ENCODE measurements at regions not wholly inside any gene's neighbourhood (a gene's known extent, or its start where the extent isn't known, plus 50 kb on each side); places are given as distances from the start of the nearest gene placed in this dataset.

DNA sequence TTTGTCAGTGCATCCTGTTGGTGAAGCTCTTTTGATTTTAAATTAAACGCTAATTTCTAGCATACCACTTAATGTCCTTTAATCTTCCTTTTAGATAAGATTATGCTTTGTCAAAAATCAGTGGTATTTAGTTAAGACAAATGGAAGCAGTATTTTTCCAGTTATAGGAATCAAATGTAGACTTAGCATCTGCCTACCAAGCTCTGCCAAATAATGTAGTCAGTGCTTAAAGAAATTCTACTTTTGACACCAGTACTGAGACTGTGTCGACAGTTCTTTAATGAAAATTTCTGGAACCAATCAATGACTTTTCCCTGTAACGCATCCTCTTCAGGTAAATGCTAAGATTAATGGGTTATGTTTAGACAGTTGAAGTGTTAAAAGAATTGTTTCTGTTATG, 803.3 kb upstream of the FAM98A start:
- H3K36me3 ChIP-seq (ENCODE audit: control insufficient read depth in 2 of 2, insufficient read depth in 1 of 2, low read length in 2 of 2), result no peaks in the 10 kb centered on the region
- no peaks in the 10 kb centered on the region for H3K4me1 ChIP-seq (ENCODE audit: control insufficient read depth, insufficient read depth, low read length)
- H3K4me3 ChIP-seq (ENCODE audit: low read depth, low read length), result no peak overlapping the region
- ChIA-PET CTCF (interaction anchor here (0.6 kb wide), 1 partner anchor 53 kb away, joined by 3 read pairs; no protein-coding TSS in a partner anchor), POLR2A (no interaction called here)
- H3K9me3 ChIP-seq (ENCODE audit: control insufficient read depth, insufficient read depth, low read depth, low read length), result no peaks in the 10 kb centered on the region
- no peak overlapping the region for H3K27ac ChIP-seq (ENCODE audit: extremely low read depth, low read depth, low read length)
- TF ChIP-seq ZNF76 (tag by site-specific recombination; IDR thresholded peaks at IDR 0.05; ENCODE audit: borderline replicate concordance, low read depth) (no peak), ZNF514 (tag by site-specific recombination; IDR thresholded peaks at IDR 0.05) (no peak), GLI4 (tag by site-specific recombination; IDR thresholded peaks at IDR 0.05) (no peak), ZNF571 (tag by site-specific recombination; IDR thresholded peaks at IDR 0.05) (no peak), ZNF398 (tag by site-specific recombination; IDR thresholded peaks at IDR 0.05) (no peak), ZBTB7A (tag by site-specific recombination; IDR thresholded peaks at IDR 0.05; ENCODE audit: low read depth) (no peak), OSR2 (tag by site-specific recombination; IDR thresholded peaks at IDR 0.05) (no peak), GFI1B (tag by site-specific recombination; IDR thresholded peaks at IDR 0.05) (no peak), ZNF624 (tag by site-specific recombination; IDR thresholded peaks at IDR 0.05) (no peak), ZNF10 (tag by site-specific recombination; IDR thresholded peaks at IDR 0.05) (no peak)
- TF ChIP-seq, protein P1, sequence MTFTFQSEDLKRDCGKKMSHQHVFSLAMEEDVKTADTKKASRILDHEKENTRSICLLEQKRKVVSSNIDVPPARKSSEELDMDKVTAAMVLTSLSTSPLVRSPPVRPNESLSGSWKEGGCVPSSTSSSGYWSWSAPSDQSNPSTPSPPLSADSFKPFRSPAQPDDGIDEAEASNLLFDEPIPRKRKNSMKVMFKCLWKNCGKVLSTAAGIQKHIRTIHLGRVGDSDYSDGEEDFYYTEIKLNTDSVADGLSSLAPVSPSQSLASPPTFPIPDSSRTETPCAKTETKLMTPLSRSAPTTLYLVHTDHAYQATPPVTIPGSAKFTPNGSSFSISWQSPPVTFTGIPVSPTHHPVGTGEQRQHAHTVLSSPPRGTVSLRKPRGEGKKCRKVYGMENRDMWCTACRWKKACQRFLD (tag by site-specific recombination; IDR thresholded peaks at IDR 0.05), result no peak

DNA sequence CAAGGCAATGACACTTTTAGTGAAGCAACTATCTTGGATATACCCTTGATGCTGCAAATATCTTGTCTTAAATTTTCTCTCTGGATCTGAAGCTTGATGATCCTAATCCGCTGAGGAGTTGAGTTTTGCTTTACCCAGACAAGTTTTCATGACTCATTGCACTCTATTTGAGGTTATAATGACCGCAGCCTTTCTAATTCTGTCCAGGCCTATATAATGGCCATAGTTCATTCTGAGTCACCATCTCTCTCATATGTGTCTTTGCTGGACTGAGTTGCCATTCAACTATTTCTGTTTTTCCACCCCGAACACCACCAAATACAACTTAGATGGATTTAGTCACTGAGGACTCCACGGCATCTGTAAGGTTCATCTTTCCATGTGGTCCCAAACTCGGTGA, 802.1 kb upstream of the FAM98A start:
- Histone ChIP-seq H3K27ac (ENCODE audit: extremely low read depth, low read depth, low read length) (no peak overlapping the region), H3K4me1 (ENCODE audit: control insufficient read depth, insufficient read depth, low read length) (no peaks in the 10 kb centered on the region), H3K4me3 (ENCODE audit: low read depth, low read length) (no peak overlapping the region), H3K36me3 (ENCODE audit: control insufficient read depth in 2 of 2, insufficient read depth in 1 of 2, low read length in 2 of 2) (no peaks in the 10 kb centered on the region), H3K9me3 (ENCODE audit: control insufficient read depth, insufficient read depth, low read depth, low read length) (no peaks in the 10 kb centered on the region)
- POLR2A ChIA-PET, result no interaction called here
- CTCF ChIA-PET, result no interaction called here
- TF ChIP-seq ZNF302 (tag by site-specific recombination; IDR thresholded peaks at IDR 0.05; ENCODE audit: low read depth), result no peak
- TF ChIP-seq ZNF558 (tag by site-specific recombination; IDR thresholded peaks at IDR 0.05), result no peak
- TF ChIP-seq YY2 (tag by site-specific recombination; IDR thresholded peaks at IDR 0.05), result no peak
- TF ChIP-seq ZFP41 (tag by site-specific recombination; IDR thresholded peaks at IDR 0.05; ENCODE audit: borderline replicate concordance), result no peak
- no peak for TF ChIP-seq ZNF354C (tag by site-specific recombination; IDR thresholded peaks at IDR 0.05; ENCODE audit: borderline replicate concordance, low read depth)
- no peak for TF ChIP-seq ZSCAN4 (tag by site-specific recombination; IDR thresholded peaks at IDR 0.05)
- TF ChIP-seq RBAK (tag by site-specific recombination; IDR thresholded peaks at IDR 0.05), result no peak
- TF ChIP-seq KLF9 (tag by site-specific recombination; IDR thresholded peaks at IDR 0.05; ENCODE audit: low read depth), result no peak
- no peak for TF ChIP-seq ZNF114 (tag by site-specific recombination; IDR thresholded peaks at IDR 0.05)
- no peak for TF ChIP-seq ZNF785 (tag by site-specific recombination; IDR thresholded peaks at IDR 0.05)
- no peak for TF ChIP-seq ZNF138 (tag by site-specific recombination; IDR thresholded peaks at IDR 0.05; ENCODE audit: borderline replicate concordance)
- no peak for TF ChIP-seq SETDB1 (IDR thresholded peaks at IDR 0.05; ENCODE audit: insufficient read length, low read length)
- TF ChIP-seq MZF1 (tag by site-specific recombination; IDR thresholded peaks at IDR 0.05; ENCODE audit: borderline replicate concordance), result no peak
- TF ChIP-seq ZNF624 (tag by site-specific recombination; IDR thresholded peaks at IDR 0.05), result no peak
- TF ChIP-seq ZNF776 (tag by site-specific recombination; IDR thresholded peaks at IDR 0.05; ENCODE audit: borderline replicate concordance), result no peak
- TF ChIP-seq ZNF488 (tag by site-specific recombination; IDR thresholded peaks at IDR 0.05), result no peak
- TF ChIP-seq ZNF133 (tag by site-specific recombination; IDR thresholded peaks at IDR 0.05), result no peak

All from HEK293 (cell line).